Stimulated activated CD4-positive, alpha-beta T cell treated with anti-CD3 and anti-CD28 coated beads, Interleukin-1b, Interleukin-23, amount 100 ng/mL, for 24 hours (primary cell): ENCODE measurements at regions not wholly inside any gene's neighbourhood (a gene's known extent, or its start where the extent isn't known, plus 50 kb on each side); places are given as distances from the start of the nearest gene placed in this dataset.

Source experiments
- DNase-seq, 4 experiments: peaks; one replicate each; pipeline ENCODE4 v3.0.0-alpha.2; 2020; ENCODE audit warnings: low read depth in 4 of 4, low spot score in 1 of 4

DNA sequence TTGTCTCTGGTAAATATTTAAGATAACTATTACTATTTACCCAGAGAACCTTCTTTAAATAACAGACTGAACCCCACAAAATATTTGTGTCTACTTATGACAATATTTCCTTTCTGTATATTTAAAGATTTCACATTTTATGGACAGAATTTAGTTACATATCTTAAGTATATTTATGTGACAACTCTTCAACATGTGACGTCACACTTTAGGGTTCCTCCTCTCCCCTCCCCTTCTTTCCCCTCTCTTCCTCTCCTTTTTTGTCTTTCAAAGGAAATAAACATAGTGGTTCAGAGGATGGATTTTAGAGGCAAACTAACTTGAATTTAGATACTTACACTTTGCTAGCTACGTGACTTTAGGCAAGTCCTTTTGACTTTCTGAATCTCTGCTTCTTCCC is 655.6 kb upstream of the NUDT12 start:
- no peak for DNase-seq

DNA sequence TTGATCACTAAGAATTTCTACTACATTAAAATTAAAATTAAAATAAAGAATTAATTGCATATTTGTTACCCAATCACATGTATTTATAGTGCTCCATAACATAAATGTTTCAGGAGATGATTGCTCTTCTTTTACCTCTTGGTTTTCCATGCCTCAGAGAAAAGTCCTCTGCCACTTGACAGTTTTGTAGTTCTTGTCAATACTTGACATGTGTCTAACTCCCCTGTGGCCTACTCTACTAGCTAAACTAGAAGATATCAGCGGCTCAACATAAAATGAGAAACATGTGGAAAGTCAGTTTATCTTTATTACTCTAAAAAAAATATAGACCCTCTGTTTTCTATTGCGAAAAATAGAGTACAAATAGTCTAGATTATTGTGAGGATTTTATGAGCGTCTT is 650.6 kb upstream of the NUDT12 start:
- no peak for DNase-seq

DNA sequence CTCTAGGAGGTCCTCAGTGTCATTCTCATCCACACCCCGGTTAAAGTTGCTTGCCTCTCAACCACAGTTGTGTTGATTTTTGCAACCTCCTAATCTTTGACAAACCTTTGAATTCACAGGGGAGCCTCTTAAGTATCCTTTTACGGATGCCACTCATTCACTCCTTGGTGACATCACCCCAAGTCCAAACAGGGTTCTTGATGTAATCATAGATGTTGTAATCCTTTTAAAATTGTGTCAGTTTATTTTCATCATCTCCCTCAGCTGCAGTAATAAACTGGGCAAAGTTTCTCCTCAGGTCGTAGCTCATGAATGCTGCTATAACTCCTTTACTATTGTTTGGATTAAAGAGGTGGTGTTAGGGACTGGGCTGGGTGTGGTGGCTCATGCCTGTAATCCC is 637.2 kb upstream of the NUDT12 start:
- DNase-seq, result no peak

DNA sequence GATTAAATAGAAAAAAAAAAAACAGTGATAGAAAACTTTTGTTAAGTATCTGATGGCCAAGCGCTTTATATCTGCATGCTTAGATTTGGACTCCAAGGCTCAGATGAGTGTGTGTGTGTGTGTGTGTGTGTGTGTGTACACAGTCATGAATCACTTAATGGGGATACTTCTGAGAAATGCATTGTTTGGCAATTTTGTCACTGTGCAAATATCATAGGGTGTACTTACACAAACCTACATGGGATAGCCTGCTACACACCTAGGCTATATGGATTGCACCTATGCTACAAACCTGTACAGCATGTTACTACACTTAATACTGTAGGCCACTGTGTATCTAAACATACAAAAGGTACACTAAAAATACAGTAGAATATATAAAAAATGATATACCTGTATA is 635.6 kb upstream of the NUDT12 start:
- no peak for DNase-seq

DNA sequence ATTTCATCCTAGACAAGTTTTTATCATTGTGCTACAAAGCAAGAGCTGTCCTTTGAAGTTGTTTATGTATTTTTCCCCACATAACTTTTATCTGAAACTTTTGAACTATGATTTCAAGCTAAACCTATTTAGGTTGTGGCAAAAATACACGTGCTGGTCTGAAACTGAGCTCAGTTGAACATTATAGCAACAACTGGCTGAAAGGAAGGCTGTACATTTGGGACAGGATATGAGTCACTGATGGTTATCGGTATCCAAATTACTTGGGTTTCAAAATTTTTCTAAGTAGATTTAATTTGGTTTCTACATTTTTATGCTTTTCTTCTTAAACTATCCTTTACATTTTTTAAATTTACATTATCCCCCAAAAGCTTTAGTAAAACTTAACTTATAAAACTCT is 627.3 kb upstream of the NUDT12 start:
- no peak for DNase-seq

DNA sequence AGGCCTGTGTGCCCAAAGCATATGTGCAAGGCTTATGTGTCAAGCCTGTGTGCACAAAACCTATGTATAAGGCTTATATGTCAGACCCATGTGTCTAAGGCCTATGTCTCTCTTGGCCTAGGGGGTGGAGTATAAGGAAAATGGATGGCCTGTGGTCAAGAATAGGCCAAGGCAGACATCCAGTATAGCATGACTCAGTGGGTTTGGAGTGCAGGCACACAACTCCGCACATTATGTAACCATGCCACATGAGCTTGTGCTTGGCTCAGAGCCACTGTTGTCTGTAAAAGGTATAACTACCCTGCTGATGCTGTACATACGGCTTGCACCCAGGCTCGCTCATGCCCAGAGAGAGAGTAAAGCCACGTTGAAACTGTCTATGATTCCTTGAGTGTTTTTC is 626.4 kb upstream of the NUDT12 start:
- no peak for DNase-seq

DNA sequence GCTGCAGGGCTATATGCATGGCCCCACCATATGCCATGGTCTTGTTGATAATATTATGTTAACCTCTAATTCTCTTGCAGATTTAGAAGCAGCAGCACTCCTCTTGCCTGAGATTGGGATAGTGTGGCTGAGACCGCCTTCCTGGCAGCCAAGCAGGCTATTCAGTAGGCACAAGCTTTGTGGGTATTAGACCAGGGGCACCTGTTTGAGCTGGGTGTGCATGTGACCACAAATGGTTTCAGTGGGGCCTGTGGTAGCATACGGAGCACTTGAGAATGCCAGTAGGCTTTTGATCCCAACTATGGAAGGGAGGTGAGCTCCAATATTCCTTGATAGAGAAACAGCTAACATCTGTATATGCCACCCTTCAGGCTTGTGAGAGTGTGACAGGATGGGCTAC is 625.1 kb upstream of the NUDT12 start:
- no peak for DNase-seq

DNA sequence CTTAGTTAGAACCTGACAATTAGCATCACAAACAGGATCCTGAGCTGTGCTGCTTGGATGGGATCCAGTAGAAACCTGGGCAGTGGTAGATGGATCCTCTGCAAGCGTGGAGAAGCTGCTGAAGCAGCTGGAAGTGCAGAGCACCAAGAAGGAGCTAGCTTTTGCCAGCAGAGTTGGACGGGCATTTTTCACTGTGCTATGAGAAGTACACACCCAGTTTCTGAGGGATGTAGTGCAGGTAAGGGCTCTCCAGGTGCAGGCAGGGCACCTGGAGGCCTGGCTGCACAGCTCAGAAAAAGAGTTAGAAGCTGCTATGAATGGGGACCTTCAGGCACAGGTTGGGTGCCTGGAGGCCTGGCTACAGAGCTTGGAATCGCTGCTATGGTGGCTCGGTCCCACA is 623.9 kb upstream of the NUDT12 start:
- DNase-seq, result no peak

DNA sequence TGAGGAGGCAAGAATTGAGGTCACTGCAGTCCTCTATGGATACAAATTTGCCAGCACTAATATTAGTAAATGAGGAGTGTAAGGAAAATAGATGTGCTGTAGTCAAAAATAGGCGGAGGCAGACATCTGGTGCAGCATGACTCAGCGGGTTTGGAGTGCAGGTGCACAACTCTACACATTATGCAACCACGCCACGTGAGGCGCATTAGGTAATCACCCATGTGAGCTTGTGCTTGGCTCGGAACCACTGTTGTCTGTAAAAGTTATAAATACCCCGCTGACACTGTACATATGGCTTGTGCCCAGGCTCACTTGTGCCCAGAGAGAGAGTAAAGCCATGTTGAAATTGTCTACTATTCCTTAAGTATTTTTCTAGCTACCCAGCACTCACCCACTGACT is 623.5 kb upstream of the NUDT12 start:
- DNase-seq, result no peak

DNA sequence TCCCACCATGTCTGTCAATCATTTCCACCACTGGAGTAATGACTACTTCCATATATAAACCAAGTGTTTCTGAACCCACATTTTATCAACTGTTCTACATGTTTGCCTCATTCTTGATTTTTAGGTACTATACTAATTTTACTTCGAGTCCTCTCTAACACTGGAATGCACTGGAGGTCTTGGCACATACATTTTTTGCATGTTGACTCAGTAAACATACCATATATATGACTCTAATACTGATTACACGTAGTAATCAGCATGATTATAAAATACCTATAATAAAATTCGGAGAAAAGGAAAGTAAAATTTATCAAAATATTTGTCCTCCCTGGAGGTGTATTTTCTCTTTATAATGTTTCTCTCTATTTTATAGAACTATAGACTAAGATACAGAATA is 621.7 kb upstream of the NUDT12 start:
- no peak for DNase-seq

DNA sequence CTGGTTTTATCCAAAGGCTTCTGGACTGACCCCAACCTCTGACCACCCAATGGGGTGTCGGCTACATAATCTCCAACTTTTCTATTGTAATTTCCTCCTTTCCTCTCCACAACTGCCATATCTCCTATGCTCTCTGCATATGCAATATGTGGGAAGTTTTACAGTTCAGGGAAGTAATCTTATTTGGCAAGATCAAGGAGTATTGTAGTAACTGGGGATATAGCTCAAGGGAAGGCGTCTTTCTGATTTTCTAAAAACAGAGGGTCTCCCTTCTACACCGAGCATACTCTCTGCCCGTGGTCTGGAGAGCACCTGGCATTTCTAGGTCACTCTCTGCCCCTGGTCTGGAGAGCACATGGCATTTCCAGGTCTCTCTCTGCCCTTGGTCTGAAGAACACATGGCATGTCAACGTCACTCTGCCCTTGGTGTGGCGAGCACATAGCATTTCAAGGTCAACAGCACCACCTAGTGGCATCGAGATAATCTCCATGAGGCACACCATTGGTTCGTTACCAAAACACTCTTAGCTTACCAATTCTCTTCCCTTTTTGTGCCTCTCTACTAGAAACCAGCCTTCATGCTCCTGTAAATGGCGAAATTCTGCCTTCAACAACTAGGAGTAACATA is 616.4 kb upstream of the NUDT12 start:
- no peak for DNase-seq

DNA sequence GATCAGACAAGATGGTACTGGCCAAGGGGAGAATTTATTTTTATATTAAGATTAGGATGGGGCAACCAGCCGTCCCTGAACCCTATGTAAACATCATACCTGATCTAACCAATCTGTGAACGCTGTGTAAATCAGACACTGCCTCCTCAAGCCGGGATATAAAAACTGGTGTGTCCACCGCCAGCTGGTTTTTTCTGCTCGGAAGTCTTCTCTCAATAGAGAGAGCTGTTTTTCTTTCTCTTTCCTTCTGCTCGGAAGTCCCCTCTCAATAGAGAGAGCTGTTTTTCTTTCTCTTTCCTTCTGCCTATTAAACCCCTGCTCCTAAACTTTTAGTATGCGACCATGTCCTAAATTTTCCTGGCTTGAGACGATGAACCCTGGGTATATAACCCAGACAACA is 615.5 kb upstream of the NUDT12 start:
- no peak for DNase-seq

DNA sequence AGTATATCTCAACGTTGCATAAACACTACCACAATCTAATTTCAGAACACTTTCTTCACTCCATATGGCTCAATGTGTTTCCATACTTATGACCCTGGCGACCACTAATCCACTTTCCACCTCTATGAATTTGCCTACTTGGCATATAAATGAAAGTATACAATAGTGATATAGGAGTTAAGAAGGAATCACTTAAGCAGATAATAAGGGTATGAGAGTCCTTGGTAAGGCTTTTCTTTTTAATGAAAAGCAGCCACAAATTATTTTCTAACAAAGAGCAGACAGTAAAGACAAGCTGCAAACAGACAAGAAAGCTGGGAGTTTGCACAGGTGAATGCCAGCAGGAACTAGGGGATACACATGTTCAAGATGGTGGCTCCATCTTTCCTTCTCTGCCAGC is 615.1 kb upstream of the NUDT12 start:
- DNase-seq, result no peak

DNA sequence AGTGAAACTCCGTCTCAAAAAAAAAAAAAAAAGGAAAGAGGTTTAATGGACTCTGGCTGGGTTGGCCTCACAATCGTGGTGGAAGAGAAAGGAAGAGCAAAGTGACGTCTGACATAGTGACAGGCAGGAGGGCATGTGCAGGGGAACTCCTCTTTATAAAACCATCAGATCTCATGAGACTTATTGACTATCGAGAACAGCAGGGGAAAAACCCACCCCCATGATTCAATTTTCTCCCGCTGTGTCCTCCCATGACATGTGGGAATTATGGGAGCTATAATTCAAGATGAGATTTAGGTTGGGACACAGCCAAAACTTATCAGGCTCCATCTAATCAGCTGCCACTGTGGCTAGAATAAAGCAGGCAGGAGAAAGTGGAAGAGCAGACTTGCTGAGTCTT is 610.4 kb upstream of the NUDT12 start:
- DNase-seq, result no peak

DNA sequence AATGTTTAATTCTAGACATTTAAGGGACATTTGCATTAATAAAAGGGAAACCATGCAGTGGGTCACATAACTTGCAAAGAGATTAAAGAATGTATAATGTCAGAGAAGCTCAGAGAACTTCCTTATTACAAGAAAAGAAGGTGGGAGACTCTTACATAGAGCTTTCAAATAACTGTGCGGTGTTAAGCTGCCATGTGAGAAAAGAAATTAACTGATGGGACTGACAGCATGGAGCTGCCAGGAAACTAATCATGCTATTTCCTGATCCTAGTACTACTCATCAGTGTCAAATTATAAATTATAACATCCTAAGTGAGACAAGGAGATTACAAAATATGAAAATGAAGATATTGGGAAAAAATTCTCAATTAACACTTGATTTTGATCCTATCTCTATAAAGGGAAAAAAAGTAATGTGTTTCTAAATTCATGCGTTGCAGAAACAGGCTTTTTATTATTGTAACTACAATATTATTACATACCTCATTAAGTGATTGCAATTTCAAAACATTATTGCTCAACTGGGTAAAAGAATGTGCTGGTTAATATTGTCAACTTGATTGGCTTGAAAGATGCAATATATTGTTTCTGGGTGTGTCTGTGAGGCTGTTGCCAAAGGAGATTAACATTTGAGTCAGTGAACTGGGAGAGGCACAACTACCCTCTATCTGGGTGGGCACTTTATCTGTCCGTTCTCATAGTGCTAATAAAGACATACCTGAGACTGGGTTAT is 609.5 kb upstream of the NUDT12 start:
- DNase-seq, result no peak

DNA sequence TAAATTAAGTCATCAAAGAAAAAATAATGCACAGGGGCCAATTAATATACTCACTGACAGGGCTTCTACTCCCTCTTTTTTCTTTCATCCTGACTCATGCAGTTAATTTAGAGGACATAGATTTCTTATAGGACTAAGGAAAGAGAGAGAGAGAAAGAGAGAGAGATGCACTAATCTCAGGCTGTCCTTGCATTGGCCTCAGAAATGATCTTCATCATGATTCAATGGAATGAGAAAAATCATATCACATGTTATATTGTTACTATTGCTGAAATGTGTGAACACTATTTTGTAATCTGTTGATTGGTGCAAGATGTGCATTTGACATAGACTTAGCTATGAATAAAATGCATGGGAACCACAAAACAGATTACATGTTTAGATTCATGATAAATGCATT is 608.3 kb upstream of the NUDT12 start:
- no peak for DNase-seq

DNA sequence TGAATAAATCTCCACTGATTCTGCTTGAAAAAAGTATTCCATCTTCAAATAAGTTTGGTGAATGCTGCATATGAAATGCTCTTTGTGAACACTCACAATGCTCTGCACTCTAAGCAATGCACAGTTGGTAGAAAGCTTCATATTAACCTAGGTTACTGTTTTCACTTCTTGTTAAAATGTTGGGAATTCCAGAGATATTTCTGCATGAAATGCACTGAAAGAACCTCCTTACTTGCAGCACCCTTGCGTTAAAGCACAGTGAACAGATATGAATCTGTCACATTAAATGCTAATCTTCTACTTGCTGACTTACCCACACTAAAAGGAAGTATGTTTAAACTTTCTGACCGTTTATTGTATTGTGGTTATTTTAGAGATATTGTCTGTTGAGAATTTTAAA is 584.1 kb upstream of the NUDT12 start:
- DNase-seq, result no peak

DNA sequence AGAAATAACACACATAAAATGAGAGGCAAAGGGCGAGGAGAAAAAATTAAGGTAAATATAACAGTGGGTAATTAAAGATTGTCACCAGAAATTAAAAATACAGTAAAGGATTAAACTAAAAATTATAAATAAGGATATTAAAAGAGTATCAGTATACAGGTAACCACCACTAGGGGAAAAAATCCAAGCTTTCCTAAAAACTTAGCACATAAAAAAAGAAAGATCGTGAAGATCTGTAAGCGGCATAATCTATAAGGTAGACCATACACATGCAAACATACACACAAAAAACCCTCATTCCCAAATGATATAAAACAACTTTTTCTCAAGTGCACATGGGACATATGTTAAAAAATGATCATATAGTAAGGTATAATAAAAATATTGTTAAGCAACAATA is 577.3 kb upstream of the NUDT12 start:
- no peak for DNase-seq

DNA sequence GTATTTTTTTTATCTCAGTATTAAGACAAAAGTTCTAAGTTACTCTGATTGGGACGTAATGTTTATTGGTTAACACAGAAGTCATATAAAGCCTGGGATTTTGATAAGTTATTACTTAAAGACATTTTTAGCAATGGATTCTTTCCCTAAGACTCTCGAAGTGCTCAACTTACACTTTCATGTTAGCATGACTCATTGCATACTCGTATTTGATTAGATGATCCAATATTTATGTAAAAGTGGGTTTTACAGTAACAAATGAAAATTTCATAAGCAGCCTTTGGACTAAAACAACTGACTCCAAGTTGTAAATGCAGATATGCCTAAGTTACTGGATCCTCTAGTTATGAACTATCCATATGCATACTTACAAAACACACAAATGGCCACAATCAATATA is 567.7 kb upstream of the NUDT12 start:
- no peak for DNase-seq

DNA sequence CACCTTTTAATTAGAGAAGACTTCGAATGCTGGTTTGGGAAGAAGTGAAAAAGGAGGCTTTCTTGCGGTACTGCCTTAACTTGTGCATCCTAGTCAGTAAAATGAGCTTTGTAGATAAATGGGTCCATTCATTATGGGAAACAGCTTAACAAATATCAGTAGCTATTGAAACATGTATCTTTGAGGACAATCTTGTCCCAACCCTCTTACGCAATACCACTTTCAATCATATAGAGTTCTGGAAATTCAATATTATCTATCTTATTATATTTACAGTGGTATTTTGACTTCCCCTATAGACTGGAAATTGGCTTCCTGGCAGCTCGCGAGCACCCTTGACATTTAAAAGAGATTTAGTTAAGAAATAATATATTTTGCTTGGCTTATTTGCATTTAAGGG is 565.8 kb upstream of the NUDT12 start:
- DNase-seq, result no peak

DNA sequence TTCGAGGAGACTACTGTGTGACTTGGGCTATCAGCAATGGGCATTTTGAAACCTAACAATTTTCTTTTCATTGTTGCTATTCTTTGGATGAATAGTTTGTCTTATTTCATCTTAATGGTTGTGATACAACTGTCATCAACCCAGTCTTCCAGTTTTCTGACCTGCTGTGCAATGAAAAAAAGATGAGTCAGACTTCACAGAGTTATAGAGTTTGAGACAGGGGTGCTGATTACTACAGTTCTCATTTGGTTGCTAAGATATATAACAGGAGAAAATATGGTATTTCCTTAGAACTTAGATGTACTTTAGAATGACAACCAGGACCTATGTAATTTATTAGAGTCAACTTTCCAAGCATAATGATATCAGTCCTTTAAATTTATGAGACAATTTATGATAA is 564.4 kb upstream of the NUDT12 start:
- no peak for DNase-seq

DNA sequence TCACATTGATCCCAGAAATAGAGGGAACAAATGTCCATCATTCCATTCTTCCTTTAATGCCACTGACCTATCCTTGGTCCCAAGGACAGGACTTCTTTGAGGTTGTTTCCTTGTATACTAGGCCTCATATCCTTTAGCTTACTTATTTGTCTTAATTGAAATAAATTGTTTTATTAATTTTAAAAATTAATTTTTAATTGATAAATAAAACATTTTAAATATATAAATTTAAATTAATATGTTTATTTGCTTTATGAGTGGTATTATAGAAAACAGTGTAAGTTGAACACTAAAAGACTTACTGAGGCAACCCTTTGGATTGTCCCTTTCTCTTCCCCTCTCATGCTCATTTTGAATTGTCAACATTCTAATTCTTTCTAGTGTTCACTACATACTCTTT is 556.9 kb upstream of the NUDT12 start:
- no peak for DNase-seq

DNA sequence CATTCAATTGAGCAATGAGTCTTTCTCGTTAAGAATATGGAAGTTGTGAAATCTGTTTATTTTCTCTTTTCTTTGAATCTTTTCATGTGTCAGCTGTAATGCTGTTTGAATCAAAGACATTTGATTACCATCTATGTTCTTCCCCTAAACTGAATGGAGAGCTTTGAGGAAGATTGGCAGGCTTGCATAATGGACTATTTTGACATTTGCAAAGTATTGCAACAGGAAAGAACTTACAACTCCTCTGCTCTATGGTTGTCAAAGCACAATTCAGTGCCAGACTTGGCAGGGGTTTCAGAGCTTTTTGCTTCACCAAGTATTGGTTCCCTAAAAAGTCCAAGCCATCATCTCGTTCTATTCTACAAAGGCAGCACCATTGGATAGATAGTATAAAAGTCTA is 549.0 kb upstream of the NUDT12 start:
- no peak for DNase-seq
